HCT116 (cell line): ENCODE measurements at regions not wholly inside any gene's neighbourhood (a gene's known extent, or its start where the extent isn't known, plus 50 kb on each side); places are given as distances from the start of the nearest gene placed in this dataset.

Experiments used
- ATAC-seq: fragments of 200-7000 bp; cut with Tn5 transposase; 2 replicates; pipeline ENCODE4 v1.9.1; 2020; ENCODE audit warnings: mild to moderate bottlenecking, moderate library complexity
- BruUV-seq: library from RNA; stranded (reverse); fragments of 400-500 nt; replicated peaks from 2 replicates; lab custom pipeline; 2021; lab: Mats Ljungman, UMichigan
- CTCF ChIA-PET: fragments of 300-600 bp; sonication (Branson Sonifier 250); formaldehyde crosslinking; loops from one replicate; lab custom pipeline; 2021; ENCODE audit warnings: antibody characterized with exemption; lab: Charles Lee
- POLR2A ChIA-PET: fragments of 300-600, 350-600 bp; sonication (Branson Sonifier 250); formaldehyde crosslinking; loops from one replicate; lab custom pipeline; 2021; ENCODE audit warnings: antibody characterized with exemption; lab: Charles Lee
- RAD21 ChIA-PET, 2 experiments: fragments of 300-600 bp; sonication (Branson Sonifier 250); formaldehyde crosslinking; loops; one replicate each; lab custom pipeline; 2023; ENCODE audit warnings: low total read pairs in 2 of 2; ENCODE audit not compliant: uncharacterized antibody in 2 of 2, unreplicated experiment in 2 of 2, low non-redundant PET in 1 of 2; lab: Charles Lee
- DNase-seq: peaks from one replicate; pipeline ENCODE4 v3.0.0-alpha.2; 2010; ENCODE audit warnings: low read depth, low spot score
- H2AFZ ChIP-seq: fragments of 200-600 bp; shearing (Covaris generic), sonication (generic); 2 replicates; pipeline ENCODE4 v1.6.1; 2017; ENCODE audit warnings: low read depth, mixed run types, mixed read lengths, antibody characterized with exemption, low read length; ENCODE audit not compliant: poor library complexity, severe bottlenecking
- H3K27ac ChIP-seq: 2 replicates; pipeline ENCODE4 v1.5.1; 2012; ENCODE audit warnings: low read depth, low read length
- H3K27me3 ChIP-seq: fragments of 200-600 bp; sonication (generic); 2 replicates; pipeline ENCODE4 v1.6.1; 2016; ENCODE audit warnings: mixed run types, low read length, mixed read lengths; ENCODE audit not compliant: insufficient read depth
- H3K36me3 ChIP-seq, 2 experiments: fragments of 200-500 bp in 1 of 2; fragments of 200-600 bp in 1 of 2; sonication (Bioruptor generic) in 1 of 2; sonication (generic) in 1 of 2; 2 replicates each; pipeline versions ENCODE4 v1.5.1 to v1.6.1; 2014 to 2016; ENCODE audit warnings: low read length in 2 of 2, inconsistent platforms in 1 of 2, mixed read lengths in 1 of 2, mixed run types in 1 of 2; ENCODE audit not compliant: insufficient read depth in 2 of 2, control insufficient read depth in 1 of 2
- H3K4me1 ChIP-seq, 2 experiments: fragments of 200-600 bp in 1 of 2; sonication (generic) in 1 of 2; 2 replicates each; pipeline versions ENCODE4 v1.5.1 to v1.6.1; 2012 to 2017; ENCODE audit warnings: low read length in 2 of 2, inconsistent platforms in 1 of 2, mild to moderate bottlenecking in 1 of 2, mixed read lengths in 1 of 2, mixed run types in 1 of 2, moderate library complexity in 1 of 2; ENCODE audit not compliant: insufficient read depth in 2 of 2, control insufficient read depth in 1 of 2
- H3K4me2 ChIP-seq: fragments of 200-600 bp; sonication (generic); 2 replicates; pipeline ENCODE4 v1.6.1; 2017; ENCODE audit warnings: mixed run types, low read length, mixed read lengths
- H3K4me3 ChIP-seq, 2 experiments: fragments of 200-600 bp in 1 of 2; sonication (generic) in 1 of 2; replicated peaks in 1 of 2; 2 replicates each; pipeline ENCODE4 v1.5.1; 2011 to 2016; ENCODE audit warnings: low read length in 2 of 2, control low read depth in 1 of 2, low read depth in 1 of 2, mild to moderate bottlenecking in 1 of 2, mixed read lengths in 1 of 2, mixed run types in 1 of 2
- H3K79me2 ChIP-seq: fragments of 200-600 bp; sonication (generic); 2 replicates; pipeline ENCODE4 v1.6.1; 2017; ENCODE audit warnings: mild to moderate bottlenecking, mixed run types, low read length, moderate library complexity, mixed read lengths; ENCODE audit not compliant: insufficient read depth
- H3K9ac ChIP-seq: fragments of 200-600 bp; sonication (generic); 2 replicates; pipeline ENCODE4 v1.6.1; 2016; ENCODE audit warnings: low read length, mixed read lengths
- H3K9me2 ChIP-seq: fragments of 200-600 bp; sonication (generic), shearing (Covaris generic); 2 replicates; pipeline ENCODE4 v1.6.1; 2017; ENCODE audit warnings: mixed run types, mild to moderate bottlenecking, moderate library complexity; ENCODE audit not compliant: insufficient read depth
- H3K9me3 ChIP-seq, 2 experiments: fragments of 200-500 bp in 1 of 2; fragments of 200-600 bp in 1 of 2; sonication (Bioruptor generic) in 1 of 2; sonication (generic) in 1 of 2; 2 replicates each; pipeline ENCODE4 v1.6.1; 2014 to 2017; ENCODE audit warnings: low read length in 2 of 2, mixed read lengths in 2 of 2, inconsistent platforms in 1 of 2, low read depth in 1 of 2, mild to moderate bottlenecking in 1 of 2, mixed run types in 1 of 2, moderate library complexity in 1 of 2; ENCODE audit not compliant: control insufficient read depth in 1 of 2, insufficient read depth in 1 of 2
- H4K20me1 ChIP-seq: fragments of 200-600 bp; sonication (generic), shearing (Covaris generic); 2 replicates; pipeline ENCODE4 v1.6.1; 2017; ENCODE audit warnings: mixed run types, mild to moderate bottlenecking, moderate library complexity; ENCODE audit not compliant: insufficient read depth
- CBX3 ChIP-seq: IDR thresholded peaks from 2 replicates; pipeline ENCODE4 v1.6.1; 2012; ENCODE audit warnings: low read depth
- EZH2 ChIP-seq: fragments of 200-600 bp; sonication (generic); IDR thresholded peaks from 2 replicates; pipeline ENCODE4 v1.6.1; 2017; ENCODE audit warnings: antibody characterized with exemption, mixed run types
- JUND ChIP-seq: IDR thresholded peaks from 2 replicates; pipeline ENCODE4 v1.6.1; 2012
- POLR2A ChIP-seq: IDR thresholded peaks from 2 replicates; pipeline ENCODE4 v1.7.0; 2011; ENCODE audit warnings: borderline replicate concordance; ENCODE audit not compliant: insufficient read depth, insufficient read length; ENCODE audit errors: extremely low read depth
- POLR2AphosphoS5 ChIP-seq: IDR thresholded peaks from 2 replicates; pipeline ENCODE4 v1.6.1; 2011; ENCODE audit warnings: mild to moderate bottlenecking, low read depth, low read length, moderate library complexity
- ZFX ChIP-seq: fragments of 450-650 bp; IDR thresholded peaks from 2 replicates; pipeline ENCODE4 v1.6.1; 2017
- intact Hi-C: fragments of 100-400 bp; cut with micrococcal nuclease; formaldehyde crosslinking; loops from 2 replicates; pipeline ENCODE4 v1.10.0; 2022

DNA sequence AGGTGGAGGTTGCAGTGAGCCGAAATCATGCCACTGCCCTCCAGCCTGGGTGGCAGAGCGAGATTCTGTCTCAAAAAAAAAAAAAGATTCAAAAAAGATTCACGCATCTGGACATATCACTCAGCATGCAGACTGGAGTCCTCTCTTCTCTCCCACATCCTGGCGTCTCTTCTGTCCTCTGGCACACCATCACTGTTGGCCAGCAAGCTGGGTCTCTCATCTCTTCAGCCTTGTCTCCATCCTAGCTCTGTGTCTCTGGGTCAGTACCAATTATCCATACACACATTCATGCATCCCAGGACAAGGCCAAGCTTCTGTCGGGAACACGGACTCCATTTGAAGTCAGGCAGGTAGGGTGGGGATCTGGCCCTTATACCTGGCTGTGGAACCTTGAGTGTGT lies 105.5 kb upstream of the MAP1LC3B2 start:
- Histone ChIP-seq H3K4me2 (peak overlapping the region; percentile 66; the same call in 1 of the 2 replicates), H3K27me3 (no peaks in the 10 kb centered on the region), H2AFZ (no peak overlapping the region), H4K20me1 (no peaks in the 10 kb centered on the region), H3K9me3 (no peaks in the 10 kb centered on the region), H3K4me3 (no peak overlapping the region), H3K9ac (peak overlapping the region; percentile 71), H3K36me3 (no peaks in the 10 kb centered on the region), H3K27ac (peak overlapping the region; percentile 90), H3K4me1 (peaks cover 41 to 65% of the 10 kb centered on the region in 2 experiments), H3K79me2 (no peaks in the 10 kb centered on the region), H3K9me2 (no peaks in the 10 kb centered on the region)
- RAD21 ChIA-PET, result no interaction called here
- no peak for TF ChIP-seq ZFX
- no peak for TF ChIP-seq EZH2
- ATAC-seq (no peak), DNase-seq (no peak)
- no TSS peak for BruUV-seq
- CTCF ChIA-PET, result no interaction called here
- intact Hi-C loops, result no loop called here
- POLR2A ChIA-PET, result interaction anchor here (0.7 kb wide), 1 partner anchor 19 kb away, joined by 5 read pairs; no protein-coding TSS in a partner anchor

DNA sequence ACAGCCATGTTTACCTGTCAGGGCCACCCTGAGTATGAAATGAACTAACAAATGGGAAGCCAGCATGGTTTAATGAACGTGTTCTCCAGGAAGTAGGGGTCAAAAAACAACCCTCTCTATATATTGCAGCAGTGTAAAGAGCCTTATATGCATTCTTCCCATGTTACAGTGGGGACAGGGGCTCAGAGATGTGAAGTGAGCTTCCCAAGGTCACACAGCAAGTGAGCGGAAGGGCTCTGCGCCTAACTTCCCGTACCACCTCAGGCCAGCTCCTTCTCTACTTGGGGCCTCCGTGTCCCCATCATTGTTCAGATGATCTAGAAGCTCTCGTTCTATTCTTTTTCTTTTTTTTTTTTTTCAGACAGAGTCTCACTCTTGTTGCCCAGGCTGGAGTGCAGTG lies 105.1 kb upstream of the MAP1LC3B2 start:
- peak overlapping the region; percentile 66 for H3K4me2 ChIP-seq
- no peak overlapping the region for H3K4me3 ChIP-seq
- CTCF ChIA-PET, result no interaction called here
- DNase-seq (no peak), ATAC-seq (no peak)
- TF ChIP-seq CBX3 (no peak), JUND (no peak), POLR2AphosphoS5 (no peak), EZH2 (no peak), POLR2A (no peak)
- BruUV-seq, result no TSS peak
- no peaks in the 10 kb centered on the region for H3K27me3 ChIP-seq
- no peaks in the 10 kb centered on the region for H3K9me2 ChIP-seq
- intact Hi-C loops, result no loop called here
- no peaks in the 10 kb centered on the region for H4K20me1 ChIP-seq
- peaks cover 41 to 64% of the 10 kb centered on the region in 2 experiments for H3K4me1 ChIP-seq
- H3K9ac ChIP-seq, result peak overlapping the region; percentile 71
- no peak overlapping the region for H2AFZ ChIP-seq
- H3K9me3 ChIP-seq, result no peaks in the 10 kb centered on the region
- no peaks in the 10 kb centered on the region for H3K36me3 ChIP-seq
- RAD21 ChIA-PET, result no interaction called here
- peak overlapping the region; percentile 90 for H3K27ac ChIP-seq
- POLR2A ChIA-PET, result interaction anchor here (0.7 kb wide), 1 partner anchor 19 kb away, joined by 5 read pairs; no protein-coding TSS in a partner anchor
- no peaks in the 10 kb centered on the region for H3K79me2 ChIP-seq
